Astrocyte (in vitro differentiated cells and primary cell): ENCODE measurements at regions not wholly inside any gene's neighbourhood (a gene's known extent, or its start where the extent isn't known, plus 50 kb on each side); places are given as distances from the start of the nearest gene placed in this dataset.

ENCODE experiments used
- DNase-seq: peaks from one replicate; pipeline ENCODE4 v3.0.0-alpha.2; 2010; ENCODE audit warnings: low read depth
- FAIRE-seq: peaks from 2 replicates; lab custom pipeline; 2011; peaks lifted over from hg19 to GRCh38; lab: Jason Lieb, UNC
- H2AFZ ChIP-seq: 2 replicates; pipeline ENCODE4 v1.6.0; 2012; ENCODE audit warnings: low read depth, low read length, inconsistent platforms
- H3K27ac ChIP-seq: 2 replicates; pipeline ENCODE4 v1.5.1; 2011; ENCODE audit warnings: low read depth, low read length, inconsistent platforms
- H3K27me3 ChIP-seq: 2 replicates; pipeline ENCODE4 v1.6.0; 2011; ENCODE audit warnings: low read length, inconsistent platforms; ENCODE audit not compliant: insufficient read depth
- H3K36me3 ChIP-seq: 2 replicates; pipeline ENCODE4 v1.5.1; 2011; ENCODE audit warnings: low read length, inconsistent platforms; ENCODE audit not compliant: insufficient read depth
- H3K4me1 ChIP-seq: 2 replicates; pipeline ENCODE4 v1.5.1; 2011; ENCODE audit warnings: low read length, inconsistent platforms; ENCODE audit not compliant: insufficient read depth
- H3K4me2 ChIP-seq: 2 replicates; pipeline ENCODE4 v1.6.0; 2012; ENCODE audit warnings: low read length, inconsistent platforms
- H3K4me3 ChIP-seq: 2 replicates; pipeline ENCODE4 v1.5.1; 2011; ENCODE audit warnings: low read depth, mild to moderate bottlenecking, low read length, inconsistent platforms; ENCODE audit not compliant: insufficient read depth
- H3K79me2 ChIP-seq: 2 replicates; pipeline ENCODE4 v1.6.0; 2012; ENCODE audit warnings: mild to moderate bottlenecking, low read length, inconsistent platforms; ENCODE audit not compliant: insufficient read depth
- H3K9ac ChIP-seq: 2 replicates; pipeline ENCODE4 v1.6.0; 2012; ENCODE audit warnings: mild to moderate bottlenecking, low read length, inconsistent platforms
- H3K9me3 ChIP-seq: 2 replicates; pipeline ENCODE4 v1.5.1; 2012; ENCODE audit warnings: low read depth, mild to moderate bottlenecking, low read length, inconsistent platforms; ENCODE audit not compliant: insufficient read depth
- H4K20me1 ChIP-seq: 2 replicates; pipeline ENCODE4 v1.6.0; 2012; ENCODE audit warnings: low read length, inconsistent platforms; ENCODE audit not compliant: insufficient read depth
- H3K27ac Mint-ChIP-seq: one replicate; pipeline ENCODE4 v1.8.0; 2021; ENCODE audit warnings: mild to moderate bottlenecking, mixed read lengths; ENCODE audit not compliant: unreplicated experiment
- H3K27me3 Mint-ChIP-seq: one replicate; pipeline ENCODE4 v1.8.0; 2021; ENCODE audit warnings: low read depth, mixed read lengths; ENCODE audit not compliant: unreplicated experiment
- H3K36me3 Mint-ChIP-seq: one replicate; pipeline ENCODE4 v1.8.0; 2021; ENCODE audit warnings: low read depth, mixed read lengths; ENCODE audit not compliant: unreplicated experiment
- H3K4me1 Mint-ChIP-seq: one replicate; pipeline ENCODE4 v1.8.0; 2021; ENCODE audit warnings: low read depth, mixed read lengths; ENCODE audit not compliant: unreplicated experiment
- H3K4me3 Mint-ChIP-seq: one replicate; pipeline ENCODE4 v1.8.0; 2021; ENCODE audit warnings: mild to moderate bottlenecking, moderate library complexity, mixed read lengths; ENCODE audit not compliant: unreplicated experiment
- H3K9me3 Mint-ChIP-seq: one replicate; pipeline ENCODE4 v1.8.0; 2021; ENCODE audit warnings: mild to moderate bottlenecking, mixed read lengths; ENCODE audit not compliant: unreplicated experiment
- EZH2 ChIP-seq: IDR thresholded peaks from 2 replicates; pipeline ENCODE4 v1.6.1; 2012; ENCODE audit warnings: mild to moderate bottlenecking, low read length, inconsistent platforms; ENCODE audit not compliant: insufficient read depth
- TF ChIP-seq, protein P1 (sequence below): IDR thresholded peaks from 2 replicates; pipeline ENCODE4 v1.5.1; 2011; ENCODE audit warnings: low read depth, mild to moderate bottlenecking, inconsistent platforms, low read length, moderate library complexity; ENCODE audit not compliant: insufficient read depth

DNA sequence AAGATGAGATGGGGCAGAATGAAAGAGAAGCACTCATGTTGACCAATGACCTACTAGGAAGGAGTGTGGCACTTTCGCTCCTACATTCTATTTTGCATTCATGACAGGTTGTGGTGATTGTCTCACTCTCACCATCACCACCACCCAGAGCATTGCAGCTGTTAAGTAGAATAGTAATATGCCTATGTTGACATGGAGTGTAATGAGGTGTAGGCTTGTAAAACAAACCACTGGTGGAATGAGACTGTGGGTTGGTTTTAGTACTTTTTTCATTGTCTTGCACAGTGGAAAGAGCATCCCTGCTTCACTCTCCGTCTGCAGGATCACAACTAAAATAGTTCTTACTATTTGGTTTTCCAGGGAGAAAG, 516.7 kb downstream of the NTRK2 start:
- Histone ChIP-seq H3K27ac (no peak overlapping the region), H3K9ac (no peak overlapping the region), H3K9me3 (no peaks in the 10 kb centered on the region), H3K4me3 (no peak overlapping the region), H4K20me1 (no peaks in the 10 kb centered on the region), H3K36me3 (no peaks in the 10 kb centered on the region), H3K27me3 (no peaks in the 10 kb centered on the region), H3K79me2 (no peaks in the 10 kb centered on the region), H3K4me1 (no peaks in the 10 kb centered on the region), H3K4me2 (no peak overlapping the region), H2AFZ (no peak overlapping the region)
- Mint-ChIP-seq H3K27me3 (peaks cover 3% of the 10 kb centered on the region), H3K4me3 (no peak overlapping the region), H3K4me1 (peaks cover 7% of the 10 kb centered on the region), H3K9me3 (no peaks in the 10 kb centered on the region), H3K36me3 (no peaks in the 10 kb centered on the region), H3K27ac (no peak overlapping the region)
- DNase-seq (no peak), FAIRE-seq (no peak)
- TF ChIP-seq EZH2: no peak
- TF ChIP-seq, protein P1, sequence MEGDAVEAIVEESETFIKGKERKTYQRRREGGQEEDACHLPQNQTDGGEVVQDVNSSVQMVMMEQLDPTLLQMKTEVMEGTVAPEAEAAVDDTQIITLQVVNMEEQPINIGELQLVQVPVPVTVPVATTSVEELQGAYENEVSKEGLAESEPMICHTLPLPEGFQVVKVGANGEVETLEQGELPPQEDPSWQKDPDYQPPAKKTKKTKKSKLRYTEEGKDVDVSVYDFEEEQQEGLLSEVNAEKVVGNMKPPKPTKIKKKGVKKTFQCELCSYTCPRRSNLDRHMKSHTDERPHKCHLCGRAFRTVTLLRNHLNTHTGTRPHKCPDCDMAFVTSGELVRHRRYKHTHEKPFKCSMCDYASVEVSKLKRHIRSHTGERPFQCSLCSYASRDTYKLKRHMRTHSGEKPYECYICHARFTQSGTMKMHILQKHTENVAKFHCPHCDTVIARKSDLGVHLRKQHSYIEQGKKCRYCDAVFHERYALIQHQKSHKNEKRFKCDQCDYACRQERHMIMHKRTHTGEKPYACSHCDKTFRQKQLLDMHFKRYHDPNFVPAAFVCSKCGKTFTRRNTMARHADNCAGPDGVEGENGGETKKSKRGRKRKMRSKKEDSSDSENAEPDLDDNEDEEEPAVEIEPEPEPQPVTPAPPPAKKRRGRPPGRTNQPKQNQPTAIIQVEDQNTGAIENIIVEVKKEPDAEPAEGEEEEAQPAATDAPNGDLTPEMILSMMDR: no peak

DNA sequence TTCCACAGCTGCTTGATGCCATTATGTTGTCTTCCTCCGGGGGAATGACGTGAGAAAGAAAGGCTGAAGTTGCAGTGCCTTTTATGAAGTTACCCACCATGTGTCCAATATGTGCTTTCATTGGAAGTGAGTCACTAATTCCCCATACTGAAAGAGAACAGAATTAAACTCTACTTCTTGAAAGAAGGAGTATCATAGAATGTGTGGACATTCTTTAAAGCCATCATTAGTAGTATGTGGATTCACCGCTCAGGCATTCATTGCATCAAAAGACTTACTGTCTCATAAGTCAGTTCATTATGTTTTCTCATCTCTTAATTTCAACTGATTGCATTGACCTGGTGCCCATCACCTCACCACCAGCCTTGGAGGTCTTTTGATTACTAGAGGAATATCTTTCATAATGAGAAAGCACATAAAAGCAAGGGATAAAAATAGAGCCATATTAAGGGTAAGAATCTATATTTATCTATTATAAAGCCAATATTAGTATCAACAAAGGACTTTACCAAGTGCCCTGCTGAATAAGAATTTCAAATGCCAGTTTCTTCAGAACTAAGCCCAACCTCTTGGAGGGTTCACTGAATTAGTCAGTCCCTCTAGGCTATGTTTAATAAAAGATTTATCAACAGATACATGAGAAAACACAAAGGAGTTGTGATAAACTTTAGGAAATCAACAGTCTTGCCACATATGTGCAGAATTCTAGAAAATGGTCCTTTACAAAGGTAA, 516.1 kb downstream of the NTRK2 start:
- Mint-ChIP-seq H3K27me3 (peaks cover 3% of the 10 kb centered on the region), H3K36me3 (no peaks in the 10 kb centered on the region), H3K4me1 (peaks cover 7% of the 10 kb centered on the region), H3K9me3 (no peaks in the 10 kb centered on the region), H3K27ac (no peak overlapping the region), H3K4me3 (no peak overlapping the region)
- Histone ChIP-seq H3K79me2 (no peaks in the 10 kb centered on the region), H3K4me3 (no peak overlapping the region), H3K9ac (no peak overlapping the region), H4K20me1 (no peaks in the 10 kb centered on the region), H3K4me1 (no peaks in the 10 kb centered on the region), H2AFZ (no peak overlapping the region), H3K27ac (no peak overlapping the region), H3K27me3 (no peaks in the 10 kb centered on the region), H3K4me2 (no peak overlapping the region), H3K36me3 (no peaks in the 10 kb centered on the region), H3K9me3 (no peaks in the 10 kb centered on the region)
- DNase-seq: peak; percentile 10
- no peak for TF ChIP-seq EZH2
- TF ChIP-seq, protein P1: no peak
- FAIRE-seq: no peak

DNA sequence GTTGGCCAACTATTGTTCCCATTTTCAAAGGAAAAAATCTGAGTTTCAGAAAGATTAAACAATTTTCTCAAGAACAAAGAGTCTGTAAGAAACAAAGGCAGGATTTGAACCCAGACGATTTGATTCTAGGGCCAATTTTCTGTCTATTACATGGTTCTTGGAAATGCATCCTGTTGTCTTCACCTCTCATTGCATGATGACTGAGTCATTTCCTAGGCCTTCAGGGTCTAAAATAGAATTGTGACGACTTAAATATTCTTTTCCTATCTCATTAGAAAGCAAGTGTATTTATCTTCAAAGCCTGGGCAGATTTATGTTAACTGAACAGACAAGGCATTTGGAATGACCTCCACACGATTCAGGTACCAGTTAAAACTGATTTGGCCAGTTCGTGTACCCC, 512.9 kb downstream of the NTRK2 start:
- no peaks in the 10 kb centered on the region for H3K36me3 Mint-ChIP-seq
- peak; percentile 20 for DNase-seq
- peaks cover 7% of the 10 kb centered on the region for H3K4me1 Mint-ChIP-seq
- Histone ChIP-seq H3K9ac (no peak overlapping the region), H3K4me3 (no peak overlapping the region), H3K4me2 (no peak overlapping the region), H3K9me3 (no peaks in the 10 kb centered on the region), H4K20me1 (no peaks in the 10 kb centered on the region), H3K4me1 (no peaks in the 10 kb centered on the region), H3K79me2 (no peaks in the 10 kb centered on the region), H2AFZ (no peak overlapping the region), H3K27ac (no peak overlapping the region), H3K27me3 (no peaks in the 10 kb centered on the region), H3K36me3 (no peaks in the 10 kb centered on the region)
- no peaks in the 10 kb centered on the region for H3K9me3 Mint-ChIP-seq
- H3K4me3 Mint-ChIP-seq: no peak overlapping the region
- TF ChIP-seq EZH2: no peak
- TF ChIP-seq, protein P1: no peak
- no peak overlapping the region for H3K27ac Mint-ChIP-seq
- FAIRE-seq: no peak
- H3K27me3 Mint-ChIP-seq: no peaks in the 10 kb centered on the region
